Uterus (tissue), 3 donors: ENCODE measurements at regions not wholly inside any gene's neighbourhood (a gene's known extent, or its start where the extent isn't known, plus 50 kb on each side); places are given as distances from the start of the nearest gene placed in this dataset.
A peak's percentile ranks its signal among the peaks of the same experiment; 100 is the strongest.

ENCODE experiments used
- DNase-seq, 2 donors: peaks; one replicate each; pipeline ENCODE4 v3.0.0-alpha.2; 2019 to 2020
- H3K27ac ChIP-seq, 2 donors: fragments of 200-600 bp; sonication (generic); 1 replicate in 1 of 2; 2 replicates in 1 of 2; pipeline ENCODE4 v1.5.1; 2016 to 2018
- H3K27me3 ChIP-seq, 2 donors: fragments of 200-600 bp; sonication (generic); one replicate each; pipeline ENCODE4 v1.5.1; 2018 to 2019; ENCODE audit warnings: control low read depth in 1 of 2
- H3K36me3 ChIP-seq, 2 donors: fragments of 200-600 bp; sonication (generic); one replicate each; pipeline ENCODE4 v1.5.1; 2019; ENCODE audit warnings: control low read depth in 1 of 2
- H3K4me1 ChIP-seq, 2 donors: fragments of 200-600 bp; sonication (generic); one replicate each; pipeline ENCODE4 v1.5.1; 2018 to 2019; ENCODE audit warnings: control low read depth in 1 of 2
- H3K4me3 ChIP-seq, 2 donors: fragments of 200-600 bp; sonication (generic); 1 replicate in 1 of 2; 2 replicates in 1 of 2; pipeline ENCODE4 v1.5.1; 2018 to 2019; ENCODE audit warnings: mild to moderate bottlenecking in 1 of 2
- H3K9me3 ChIP-seq, 2 donors: fragments of 200-600 bp; sonication (generic); one replicate each; pipeline ENCODE4 v1.5.1; 2019; ENCODE audit warnings: control low read depth in 1 of 2
- CTCF ChIP-seq, 4 experiments: fragments of 200-600 bp in 2 of 4; fragments of 450-650 bp in 2 of 4; sonication (generic) in 2 of 4; IDR thresholded peaks; one replicate each; pipeline ENCODE4 v1.5.1; 2016 to 2019; ENCODE audit warnings: antibody characterized with exemption in 4 of 4, mild to moderate bottlenecking in 2 of 4, moderate library complexity in 1 of 4
- POLR2A ChIP-seq, 2 donors: fragments of 450-650 bp; IDR thresholded peaks; one replicate each; pipeline ENCODE4 v1.6.1; 2016; ENCODE audit warnings: antibody characterized with exemption in 2 of 2, mild to moderate bottlenecking in 1 of 2, moderate library complexity in 1 of 2
- intact Hi-C: fragments of 100-400 bp; cut with DNase I; formaldehyde crosslinking; loops from one replicate; pipeline ENCODE4 v1.15.1; 2023; ENCODE audit warnings: low total_unique reads
- donor health status: DM: yes; HTN: yes; CAD: no.

- TF ChIP-seq POLR2A (IDR thresholded peaks at IDR 0.05) (no peak), CTCF (IDR thresholded peaks at IDR 0.05) (peak in 1 of 4 experiments; percentile 14)
- DNase-seq, result no peak
- no peaks in the 10 kb centered on the region for H3K4me1 ChIP-seq
- intact Hi-C loops, result no loop called here
- no peaks in the 10 kb centered on the region for H3K9me3 ChIP-seq
- no peaks in the 10 kb centered on the region for H3K36me3 ChIP-seq
- peaks cover 0 to 4% of the 10 kb centered on the region in 2 donors for H3K27me3 ChIP-seq
- H3K27ac ChIP-seq, result peak overlapping the region in 1 of 2 donors; percentile 44
- peak overlapping the region; percentile 30 to 40 for H3K4me3 ChIP-seq
Observed at GRCh38 chrX:51395480-51395809, 62.8 kb downstream of the NUDT10 start.
